ENCODE measurements at regions not wholly inside any gene's neighbourhood (a gene's known extent, or its start where the extent isn't known, plus 50 kb on each side); places are given as distances from the start of the nearest gene placed in this dataset.
"Not testable (repeated sequence)": the region's sequence is repeated elsewhere in the genome, so short reads cannot be mapped to it uniquely, and the experiment has no call there.

- DNase-seq (ENCODE audit: low read depth), result no peak
- TF ChIP-seq, protein P1, sequence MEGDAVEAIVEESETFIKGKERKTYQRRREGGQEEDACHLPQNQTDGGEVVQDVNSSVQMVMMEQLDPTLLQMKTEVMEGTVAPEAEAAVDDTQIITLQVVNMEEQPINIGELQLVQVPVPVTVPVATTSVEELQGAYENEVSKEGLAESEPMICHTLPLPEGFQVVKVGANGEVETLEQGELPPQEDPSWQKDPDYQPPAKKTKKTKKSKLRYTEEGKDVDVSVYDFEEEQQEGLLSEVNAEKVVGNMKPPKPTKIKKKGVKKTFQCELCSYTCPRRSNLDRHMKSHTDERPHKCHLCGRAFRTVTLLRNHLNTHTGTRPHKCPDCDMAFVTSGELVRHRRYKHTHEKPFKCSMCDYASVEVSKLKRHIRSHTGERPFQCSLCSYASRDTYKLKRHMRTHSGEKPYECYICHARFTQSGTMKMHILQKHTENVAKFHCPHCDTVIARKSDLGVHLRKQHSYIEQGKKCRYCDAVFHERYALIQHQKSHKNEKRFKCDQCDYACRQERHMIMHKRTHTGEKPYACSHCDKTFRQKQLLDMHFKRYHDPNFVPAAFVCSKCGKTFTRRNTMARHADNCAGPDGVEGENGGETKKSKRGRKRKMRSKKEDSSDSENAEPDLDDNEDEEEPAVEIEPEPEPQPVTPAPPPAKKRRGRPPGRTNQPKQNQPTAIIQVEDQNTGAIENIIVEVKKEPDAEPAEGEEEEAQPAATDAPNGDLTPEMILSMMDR (IDR thresholded peaks at IDR 0.05; ENCODE audit: control insufficient read depth, extremely low read depth, insufficient read depth), result no peak
Measured at GRCh38 chr14:105589161-105589925, 63.0 kb downstream of the TMEM121 start.

GRCh38 chr14:105589926-105590185 is 63.5 kb downstream of the TMEM121 start:
- not testable (repeated sequence) for DNase-seq (ENCODE audit: low read depth); H3K4me3 ChIP-seq (ENCODE audit: low read depth, low read length)

More at GRCh38 chr14:105589161-105589925, 63.0 kb downstream of the TMEM121 start:
- no peak overlapping the region for H3K4me3 ChIP-seq (ENCODE audit: low read depth, low read length)

- no peak overlapping the region for H3K4me3 ChIP-seq (ENCODE audit: low read depth, low read length)
- TF ChIP-seq, protein P1 (IDR thresholded peaks at IDR 0.05; ENCODE audit: control insufficient read depth, extremely low read depth, insufficient read depth), result no peak
- DNase-seq (ENCODE audit: low read depth), result no peak
Measured at GRCh38 chr14:105591052-105591451, 64.7 kb downstream of the TMEM121 start.

DNA sequence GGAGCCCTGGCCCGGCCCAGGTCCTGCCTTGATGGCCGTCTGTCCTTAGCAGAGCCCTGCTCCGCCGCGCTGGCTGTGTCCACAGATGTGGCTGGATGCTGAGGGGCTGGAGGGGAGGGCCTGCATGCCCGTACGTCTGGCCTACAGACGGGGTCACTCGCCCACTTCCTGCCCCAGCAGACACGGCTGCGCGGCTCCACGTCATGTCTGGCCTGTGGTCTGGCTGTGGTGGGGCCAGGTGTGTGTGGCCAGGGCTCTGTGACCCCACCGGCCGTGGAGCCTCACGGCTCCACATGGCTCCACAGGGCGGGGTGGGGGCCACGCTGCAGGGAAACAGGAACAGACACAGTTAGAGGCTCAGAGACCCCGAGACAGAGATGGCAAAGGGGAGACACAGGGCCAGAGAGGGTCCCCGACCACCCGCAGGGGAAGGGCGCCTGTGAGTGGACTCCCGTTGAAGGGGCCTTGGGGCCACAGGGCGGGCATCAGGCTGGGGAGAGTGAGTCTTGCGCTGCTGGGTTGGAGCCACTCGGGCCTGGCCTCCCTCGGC is 65.5 kb downstream of the TMEM121 start:
- not testable (repeated sequence) for H3K4me3 ChIP-seq (ENCODE audit: low read depth, low read length); DNase-seq (ENCODE audit: low read depth)

DNA sequence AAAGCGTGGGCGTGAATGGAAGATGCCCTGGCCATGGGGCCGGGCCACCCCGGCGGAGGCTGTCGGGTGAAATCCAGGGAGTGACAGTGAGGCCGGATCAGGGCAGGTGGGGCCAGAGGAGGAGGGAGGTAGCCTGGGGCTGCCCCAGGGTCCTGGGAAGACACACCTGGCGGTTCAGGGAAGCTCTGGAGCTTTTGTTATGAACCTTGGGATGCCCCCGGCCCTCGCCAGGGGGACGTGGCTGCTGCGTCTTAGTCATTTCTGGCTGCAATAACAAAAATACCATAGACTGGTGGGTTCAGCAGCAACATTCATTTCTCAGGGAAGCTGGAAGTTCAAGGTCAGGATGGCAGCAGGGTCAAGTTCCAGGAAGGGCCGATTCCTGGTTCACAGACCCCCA is 66.3 kb downstream of the TMEM121 start:
- not testable (repeated sequence) for DNase-seq (ENCODE audit: low read depth); H3K4me3 ChIP-seq (ENCODE audit: low read depth, low read length)

- not testable (repeated sequence) for DNase-seq (ENCODE audit: low read depth); H3K4me3 ChIP-seq (ENCODE audit: low read depth, low read length)
Measured at GRCh38 chr14:105595346-105595745, 69.0 kb downstream of the TMEM121 start.

GRCh38 chr14:105596374-105596773 is 70.0 kb downstream of the TMEM121 start:
- DNase-seq (ENCODE audit: low read depth); H3K4me3 ChIP-seq (ENCODE audit: low read depth, low read length): not testable (repeated sequence)

GRCh38 chr14:105598040-105598763 is 71.8 kb downstream of the TMEM121 start:
- not testable (repeated sequence) for DNase-seq (ENCODE audit: low read depth); H3K4me3 ChIP-seq (ENCODE audit: low read depth, low read length)

DNA sequence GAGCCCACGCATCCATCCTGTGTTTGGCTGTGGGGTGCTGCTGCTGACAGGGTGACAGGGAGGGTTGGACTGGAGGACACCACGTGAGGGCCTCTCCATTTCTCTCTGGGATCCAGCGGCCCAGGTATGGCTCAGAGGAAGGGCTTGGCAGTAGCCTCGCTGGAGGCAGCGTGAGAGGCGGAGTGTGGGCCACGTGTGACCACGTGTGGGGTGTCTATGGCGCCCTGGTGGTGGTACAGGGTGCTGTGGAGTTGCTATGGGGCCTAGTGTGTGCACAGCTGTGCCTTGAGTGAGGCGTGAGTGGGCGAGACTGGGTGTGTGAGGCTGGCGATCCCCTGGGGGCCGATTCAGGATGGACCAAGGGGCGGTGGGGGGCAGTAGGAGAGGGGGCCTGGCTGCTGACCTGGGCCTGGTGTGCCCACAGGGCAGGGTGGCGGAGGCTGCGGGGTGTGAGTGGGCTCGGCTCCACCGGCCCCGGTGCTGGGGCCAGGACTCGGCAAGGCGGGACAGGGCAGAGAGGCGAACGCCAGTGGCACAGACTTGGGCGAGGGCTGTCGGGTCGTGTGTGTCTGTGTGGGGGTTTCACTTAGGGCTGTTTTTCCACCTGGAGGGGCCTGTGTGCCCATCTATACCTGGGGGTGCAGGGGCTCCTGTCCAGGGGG is 72.7 kb downstream of the TMEM121 start:
- H3K4me3 ChIP-seq (ENCODE audit: low read depth, low read length); DNase-seq (ENCODE audit: low read depth): not testable (repeated sequence)

- not testable (repeated sequence) for H3K4me3 ChIP-seq (ENCODE audit: low read depth, low read length); DNase-seq (ENCODE audit: low read depth)
Measured at GRCh38 chr14:105600195-105600938, 74.0 kb downstream of the TMEM121 start.

DNA sequence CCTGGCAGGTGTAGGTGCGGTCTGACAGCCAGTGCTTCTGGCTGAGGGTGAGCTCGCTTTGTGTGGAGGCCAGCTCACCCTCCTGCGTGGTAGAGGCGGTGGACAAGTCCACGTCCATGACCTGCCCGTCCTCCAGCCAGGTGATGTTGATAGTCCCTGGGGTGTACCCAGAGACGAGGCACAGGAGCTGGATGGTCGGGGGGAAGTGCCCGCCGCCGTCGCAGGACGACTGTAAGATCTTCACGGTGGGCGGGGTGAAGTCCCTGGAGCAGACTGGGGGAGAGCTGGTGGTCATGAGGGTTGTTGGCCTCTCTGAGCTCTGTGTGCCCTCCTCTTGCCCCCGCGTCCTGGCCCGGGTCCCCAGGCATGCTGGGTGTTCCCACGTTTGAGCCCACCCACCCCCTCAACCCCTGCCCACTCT is 74.6 kb downstream of the TMEM121 start:
- TF ChIP-seq, protein P1 (IDR thresholded peaks at IDR 0.05; ENCODE audit: control insufficient read depth, extremely low read depth, insufficient read depth), result no peak
- DNase-seq (ENCODE audit: low read depth), result no peak
- no peak overlapping the region for H3K4me3 ChIP-seq (ENCODE audit: low read depth, low read length)
